Gastroesophageal sphincter (tissue), 3 donors: ENCODE measurements at regions not wholly inside any gene's neighbourhood (a gene's known extent, or its start where the extent isn't known, plus 50 kb on each side); places are given as distances from the start of the nearest gene placed in this dataset.

ENCODE experiments used
- CTCF ChIP-seq, 4 experiments: fragments of 200-600 bp in 2 of 4; fragments of 450-650 bp in 2 of 4; sonication (generic) in 1 of 4; IDR thresholded peaks; one replicate each; pipeline ENCODE4 v1.5.1; 2017 to 2019; ENCODE audit warnings: antibody characterized with exemption in 4 of 4, mild to moderate bottlenecking in 2 of 4, moderate library complexity in 2 of 4
- EP300 ChIP-seq: sonication (generic); formaldehyde crosslinking; IDR thresholded peaks from one replicate; pipeline ENCODE4 v1.6.1; 2017; ENCODE audit warnings: antibody characterized with exemption, mild to moderate bottlenecking
- POLR2A ChIP-seq, 2 donors: fragments of 450-650 bp; IDR thresholded peaks; one replicate each; pipeline ENCODE4 v1.6.1; 2017; ENCODE audit warnings: antibody characterized with exemption in 2 of 2, mild to moderate bottlenecking in 2 of 2, moderate library complexity in 1 of 2

- TF ChIP-seq CTCF (IDR thresholded peaks at IDR 0.05), result no peak
- TF ChIP-seq EP300, result no peak
- TF ChIP-seq POLR2A (IDR thresholded peaks at IDR 0.05), result no peak
Measured at GRCh38 chr12:111108726-111109125, 188.3 kb upstream of the MYL2 start.
